ENCODE measurements at regions not wholly inside any gene's neighbourhood (a gene's known extent, or its start where the extent isn't known, plus 50 kb on each side); places are given as distances from the start of the nearest gene placed in this dataset.
"Not testable (repeated sequence)": the region's sequence is repeated elsewhere in the genome, so short reads cannot be mapped to it uniquely, and the experiment has no call there.

GRCh38 chr14:101616202-101616601 lies 54.9 kb downstream of the DIO3 start:
- DNase-seq (ENCODE audit: low spot score): no peak

GRCh38 chr14:101619484-101619883 lies 58.2 kb downstream of the DIO3 start:
- DNase-seq (ENCODE audit: low spot score): no peak

GRCh38 chr14:101620031-101620788 lies 58.9 kb downstream of the DIO3 start:
- DNase-seq (ENCODE audit: low spot score): no peak

- DNase-seq (ENCODE audit: low spot score): no peak
These were observed 59.8 kb downstream of the DIO3 start for GRCh38 chr14:101620821-101621785.

- no peak for DNase-seq (ENCODE audit: low spot score)
These were observed 61.2 kb downstream of the DIO3 start for GRCh38 chr14:101622251-101623076.

- no peak for DNase-seq (ENCODE audit: low spot score)
These were observed 61.7 kb downstream of the DIO3 start for GRCh38 chr14:101623077-101623372.

- DNase-seq (ENCODE audit: low spot score): no peak
These were observed 62.6 kb downstream of the DIO3 start for GRCh38 chr14:101623685-101624444.

- no peak for DNase-seq (ENCODE audit: low spot score)
These were observed 63.2 kb downstream of the DIO3 start for GRCh38 chr14:101624536-101624935.

GRCh38 chr14:101625336-101626097 lies 64.2 kb downstream of the DIO3 start:
- no peak for DNase-seq (ENCODE audit: low spot score)

GRCh38 chr14:101626331-101626730 lies 65.0 kb downstream of the DIO3 start:
- no peak for DNase-seq (ENCODE audit: low spot score)

GRCh38 chr14:101627915-101628262 lies 66.6 kb downstream of the DIO3 start:
- DNase-seq (ENCODE audit: low spot score): no peak

GRCh38 chr14:101628471-101628966 lies 67.2 kb downstream of the DIO3 start:
- peak; percentile 54 for DNase-seq (ENCODE audit: low spot score)

- no peak for DNase-seq (ENCODE audit: low spot score)
These were observed 67.7 kb downstream of the DIO3 start for GRCh38 chr14:101628975-101629374.

GRCh38 chr14:101630056-101630965 lies 69.0 kb downstream of the DIO3 start:
- DNase-seq (ENCODE audit: low spot score): no peak

GRCh38 chr14:101631199-101631598 lies 69.9 kb downstream of the DIO3 start:
- no peak for DNase-seq (ENCODE audit: low spot score)

GRCh38 chr14:101631970-101632369 lies 70.7 kb downstream of the DIO3 start:
- not testable (repeated sequence) for DNase-seq (ENCODE audit: low spot score)

GRCh38 chr14:101632520-101632919 lies 71.2 kb downstream of the DIO3 start:
- DNase-seq (ENCODE audit: low spot score): no peak

GRCh38 chr14:101633276-101633675 lies 72.0 kb downstream of the DIO3 start:
- DNase-seq (ENCODE audit: low spot score): no peak

GRCh38 chr14:101634202-101634849 lies 73.0 kb downstream of the DIO3 start:
- DNase-seq (ENCODE audit: low spot score): no peak
